GM18868 (cell line): ENCODE measurements at regions not wholly inside any gene's neighbourhood (a gene's known extent, or its start where the extent isn't known, plus 50 kb on each side); places are given as distances from the start of the nearest gene placed in this dataset.
"Not testable (repeated sequence)": the region's sequence is repeated elsewhere in the genome, so short reads cannot be mapped to it uniquely, and the experiment has no call there.

Source experiments
- ATAC-seq: cut with Tn5 transposase; IDR thresholded peaks from one replicate; pipeline ENCODE4 v1.9.1; 2021; ENCODE audit warnings: mild to moderate bottlenecking, moderate library complexity; ENCODE audit not compliant: unreplicated experiment

DNA sequence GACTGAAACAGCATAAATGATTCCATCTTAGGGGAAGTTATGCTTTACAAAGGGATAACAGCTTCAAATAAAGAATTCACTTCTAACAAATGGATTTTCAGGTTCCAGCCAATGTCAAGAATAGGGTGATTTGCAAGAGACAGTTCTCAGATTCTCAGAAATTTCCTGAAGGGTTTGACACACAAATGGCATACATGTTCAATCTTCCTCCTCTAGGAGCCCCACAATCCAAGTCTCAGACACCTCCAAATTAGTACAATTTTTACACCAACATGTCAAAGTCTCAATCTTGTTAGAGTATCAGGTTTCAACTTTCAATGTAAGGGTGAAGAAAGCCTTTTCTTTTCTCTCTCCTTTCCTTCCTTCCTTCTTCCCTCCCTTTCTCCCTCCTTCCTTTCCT lies 996.6 kb downstream of the TLE1 start:
- no peak for ATAC-seq

DNA sequence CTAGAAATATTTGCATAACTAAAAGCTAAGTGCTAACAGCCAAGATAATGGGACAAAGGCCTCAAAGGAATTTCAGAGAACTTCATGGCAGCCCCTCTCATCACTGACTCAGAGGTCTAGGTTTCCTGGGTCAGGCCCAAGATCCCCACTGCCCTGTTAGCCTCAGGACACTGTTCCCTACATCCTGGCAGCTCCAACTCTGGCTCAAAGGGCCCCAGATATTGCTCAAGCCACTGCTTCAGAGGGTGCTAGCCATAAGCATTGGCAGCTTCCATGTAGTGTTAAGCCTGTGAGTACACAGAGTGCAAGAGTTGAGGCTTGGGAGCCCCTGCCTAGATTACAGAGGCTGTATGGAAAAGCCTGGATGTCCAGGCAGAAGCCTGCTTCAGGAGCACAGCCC lies 998.1 kb downstream of the TLE1 start:
- no peak for ATAC-seq

DNA sequence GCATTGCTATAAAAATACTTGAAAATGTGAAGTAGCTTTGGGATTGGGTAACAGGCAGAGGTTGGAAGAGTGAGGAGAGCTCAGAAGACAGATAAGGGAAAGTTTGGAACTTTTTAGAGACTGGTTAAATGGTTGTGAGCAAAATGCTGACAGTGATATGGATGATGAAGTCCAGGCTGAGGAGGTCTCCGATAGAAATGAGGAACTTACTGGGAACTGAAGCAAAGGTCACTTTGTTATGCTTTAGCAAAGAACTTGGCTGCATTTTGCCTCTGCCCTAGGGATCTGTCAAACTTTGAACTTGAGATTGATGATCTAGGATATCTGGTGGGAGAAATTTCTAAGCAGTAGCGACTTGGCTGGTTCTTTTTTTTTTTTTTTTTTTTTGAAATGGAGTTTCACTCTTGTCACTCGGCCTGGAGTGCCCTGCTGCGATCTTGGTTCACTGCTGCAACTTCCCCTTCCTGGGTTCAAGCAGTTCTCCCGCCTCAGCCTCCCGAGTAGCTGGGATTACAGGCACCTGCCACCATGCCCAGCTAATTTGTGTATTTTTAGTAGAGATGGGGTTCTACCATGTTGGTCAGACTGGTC lies 998.9 kb downstream of the TLE1 start:
- ATAC-seq = no peak

DNA sequence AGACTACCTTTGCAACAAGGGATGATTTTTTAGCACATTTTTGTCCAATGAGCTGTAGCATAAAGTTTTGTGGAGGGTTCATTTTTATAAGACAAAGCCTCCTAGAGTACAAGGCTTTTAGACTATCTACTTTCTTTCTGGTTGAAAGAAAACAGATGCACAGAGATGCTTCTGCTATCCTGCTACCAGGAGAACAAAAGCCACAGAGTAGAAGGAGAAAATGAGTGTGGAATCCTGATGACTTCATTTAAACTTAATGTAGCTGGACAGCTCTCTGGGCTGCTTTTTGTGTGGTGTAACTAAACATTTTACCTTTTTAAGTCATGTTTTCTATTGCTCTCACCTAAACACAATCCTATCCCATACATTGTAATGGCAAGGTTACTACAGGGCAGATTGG lies 1009.4 kb downstream of the TLE1 start:
- no peak for ATAC-seq

DNA sequence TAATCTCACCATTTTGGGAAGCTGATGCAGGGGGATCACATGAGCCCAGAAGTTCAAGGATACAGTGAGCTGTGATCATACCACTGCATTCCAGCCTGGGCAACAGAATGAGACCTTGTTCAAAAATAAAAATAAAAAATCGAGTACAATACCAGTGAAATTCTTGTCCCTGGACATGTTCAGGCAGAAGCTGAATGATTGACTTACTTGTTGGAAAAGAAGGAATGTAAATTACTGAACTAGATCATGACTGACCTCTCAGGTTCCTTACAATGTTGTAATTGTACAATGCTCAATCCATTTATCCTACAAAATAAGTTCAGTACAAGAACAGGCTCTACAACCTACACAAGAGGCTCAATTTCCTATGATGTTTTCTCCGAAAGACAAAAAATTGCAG lies 1010.4 kb downstream of the TLE1 start:
- no peak for ATAC-seq

DNA sequence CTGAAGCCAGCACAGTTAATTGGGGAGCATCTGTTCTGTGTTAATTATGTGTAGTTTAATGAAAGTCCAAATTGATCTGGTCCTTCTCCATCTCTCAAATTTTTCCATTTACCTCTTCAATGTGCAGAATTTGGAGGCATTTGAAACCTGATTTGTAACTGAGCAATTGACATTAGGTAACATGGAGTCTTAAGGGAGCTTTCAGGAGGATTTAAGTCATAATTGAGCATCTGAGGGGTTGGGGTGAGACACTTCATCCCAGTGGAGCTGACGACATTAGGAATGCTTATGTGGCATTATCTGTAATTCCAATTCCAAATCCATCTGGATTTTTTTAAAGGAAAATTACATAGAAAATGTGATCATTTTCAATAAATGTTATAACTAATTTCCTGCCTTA lies 1015.9 kb downstream of the TLE1 start:
- no peak for ATAC-seq

DNA sequence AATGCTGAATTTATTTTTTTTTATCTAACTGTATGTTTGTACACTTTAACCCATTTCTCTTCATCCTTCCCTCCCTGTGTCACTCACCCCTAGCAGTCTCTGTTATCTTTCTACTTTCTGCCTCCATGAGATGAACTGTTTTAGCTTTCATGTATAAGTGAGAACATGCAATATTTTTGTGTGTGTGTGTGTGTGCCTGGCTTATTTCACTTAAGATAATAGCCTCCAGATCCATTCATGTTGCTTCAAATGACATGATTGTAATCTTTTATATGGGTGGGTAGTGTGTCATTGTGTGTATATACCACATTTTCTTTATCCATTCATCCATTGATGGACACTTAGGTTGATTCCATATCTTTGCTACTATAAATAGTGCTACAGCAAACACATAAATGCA lies 1023.9 kb downstream of the TLE1 start:
- ATAC-seq = no peak

DNA sequence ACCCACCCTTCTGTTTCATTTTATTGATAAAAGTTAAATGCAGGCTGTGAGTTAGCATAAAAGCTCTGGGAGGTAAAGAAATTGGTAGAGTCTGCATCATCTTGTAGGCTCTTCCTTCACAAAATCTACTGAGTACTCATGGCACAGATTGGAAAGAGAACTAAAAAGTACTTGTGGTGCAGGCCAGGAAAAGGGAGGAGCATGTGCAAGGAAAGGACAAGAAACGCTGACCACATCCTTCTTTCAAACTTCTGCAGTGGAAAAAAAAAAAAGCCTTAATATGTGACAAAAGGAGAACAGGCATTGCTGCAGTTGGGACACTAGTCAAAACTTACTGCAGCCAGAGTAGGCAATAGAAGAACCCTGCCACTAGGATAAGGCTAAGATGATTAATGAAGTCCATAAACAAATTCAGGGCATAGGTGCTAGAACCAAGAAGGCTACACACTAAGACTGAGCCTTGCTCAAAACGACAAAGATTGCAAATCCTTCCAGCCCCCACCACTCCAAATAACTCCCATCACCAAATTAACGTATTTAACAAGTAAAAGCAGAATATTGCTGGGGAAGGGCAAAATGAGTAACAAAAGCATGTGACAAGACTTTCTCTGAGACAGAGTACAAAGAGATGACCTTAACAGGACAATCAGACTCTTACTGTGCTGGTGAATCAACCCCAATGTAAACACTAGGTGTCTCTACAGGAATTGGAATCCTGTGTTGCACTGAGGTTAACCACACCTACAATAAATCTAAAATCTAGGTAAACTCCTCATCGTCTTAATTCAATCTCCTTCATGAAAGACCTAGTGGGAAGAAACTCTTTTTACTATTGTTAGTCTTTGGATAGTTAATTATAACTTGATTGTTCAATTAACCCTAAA lies 1024.8 kb downstream of the TLE1 start:
- no peak for ATAC-seq

DNA sequence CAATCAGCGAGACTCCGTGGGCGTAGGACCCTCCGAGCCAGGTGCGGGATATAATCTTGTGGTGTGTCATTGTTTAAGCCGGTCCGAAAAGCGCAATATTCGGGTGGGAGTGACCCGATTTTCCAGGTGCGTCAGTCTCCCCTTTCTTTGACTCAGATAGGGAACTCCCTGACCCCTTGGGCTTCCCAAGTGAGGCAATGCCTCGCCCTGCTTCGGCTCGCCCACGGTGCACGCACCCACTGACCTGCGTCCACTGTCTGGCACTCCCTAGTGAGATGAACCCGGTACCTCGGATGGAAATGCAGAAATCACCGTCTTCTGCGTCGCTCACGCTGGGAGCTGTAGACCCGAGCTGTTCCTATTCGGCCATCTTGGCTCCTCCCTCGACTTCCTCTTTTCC lies 1029.6 kb downstream of the TLE1 start:
- ATAC-seq = not testable (repeated sequence)

DNA sequence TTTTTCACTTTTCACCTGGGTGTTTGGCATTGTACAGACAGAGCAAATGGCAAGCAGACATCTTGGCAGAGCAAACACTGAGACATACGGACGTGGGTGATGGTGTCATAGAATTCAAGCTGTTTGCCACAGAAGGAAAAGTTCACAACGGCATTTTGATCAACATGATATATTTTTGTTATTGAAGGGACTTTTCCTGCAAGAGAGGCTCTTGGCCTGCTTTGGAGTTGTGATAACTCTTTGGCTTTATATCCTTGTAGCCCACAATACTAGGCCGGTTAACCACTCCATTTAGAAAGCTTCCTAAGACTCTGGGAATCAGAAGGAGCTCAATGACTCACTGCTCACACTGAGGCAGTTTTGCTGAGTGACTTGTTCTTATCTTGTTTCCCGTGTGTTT lies 1038.3 kb downstream of the TLE1 start:
- ATAC-seq = no peak

DNA sequence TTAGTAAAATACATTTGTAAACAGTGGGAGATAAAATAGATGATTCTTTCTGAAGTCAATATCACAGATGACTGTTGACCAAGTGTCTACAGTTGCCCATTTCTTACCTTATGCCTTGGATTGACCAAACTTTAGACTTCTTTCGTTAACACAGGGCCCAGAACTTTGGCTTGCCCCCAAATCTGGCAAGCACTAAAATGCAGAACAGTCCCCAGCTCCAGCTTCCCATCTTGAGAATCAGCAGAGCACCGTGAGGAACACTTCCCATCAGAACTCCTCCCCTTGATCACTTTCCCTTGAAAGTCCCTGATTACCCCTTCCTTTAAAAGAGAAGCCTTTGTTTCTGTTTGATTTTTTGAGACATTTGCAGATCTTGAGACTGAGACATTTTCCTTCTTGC lies 1039.9 kb downstream of the TLE1 start:
- ATAC-seq = no peak

DNA sequence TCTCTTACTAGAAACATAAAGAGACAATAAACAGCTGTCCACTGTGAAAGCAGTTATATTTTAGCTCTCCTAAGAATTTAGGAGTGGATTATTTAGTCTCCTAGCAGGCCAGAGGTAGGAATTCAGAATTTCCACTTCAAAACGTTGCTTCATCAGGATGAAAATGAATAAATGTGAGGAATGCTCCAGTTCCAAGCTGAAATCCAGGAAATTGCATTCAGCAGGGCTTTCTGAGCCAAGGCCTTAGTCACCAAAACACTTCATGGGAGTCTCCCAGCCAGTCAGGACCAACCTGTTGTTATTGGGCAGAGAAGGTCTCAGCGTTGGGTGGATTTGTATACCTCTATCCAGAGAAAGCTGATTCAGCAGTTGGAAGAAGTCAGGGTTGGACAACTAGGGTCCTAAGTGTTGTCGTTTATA lies 1040.3 kb downstream of the TLE1 start:
- no peak for ATAC-seq

DNA sequence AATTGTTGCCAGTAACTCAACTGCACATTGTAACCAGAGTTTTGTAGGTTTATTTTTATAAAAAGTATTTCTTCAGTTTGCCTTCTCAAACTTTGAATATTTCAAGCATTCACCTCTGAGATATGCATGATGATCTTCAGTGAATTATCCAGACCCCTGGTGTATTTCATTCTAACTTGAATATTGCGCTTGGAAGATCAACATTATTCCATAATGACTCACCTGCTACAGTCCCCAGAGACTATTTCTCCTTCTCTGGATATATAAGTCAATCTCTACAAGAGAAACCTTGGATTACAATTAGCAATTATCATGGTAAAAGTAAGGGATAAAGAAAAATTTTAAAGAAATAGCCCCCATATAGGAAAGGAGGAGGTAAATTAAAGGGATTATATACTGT lies 1041.0 kb downstream of the TLE1 start:
- ATAC-seq = no peak

DNA sequence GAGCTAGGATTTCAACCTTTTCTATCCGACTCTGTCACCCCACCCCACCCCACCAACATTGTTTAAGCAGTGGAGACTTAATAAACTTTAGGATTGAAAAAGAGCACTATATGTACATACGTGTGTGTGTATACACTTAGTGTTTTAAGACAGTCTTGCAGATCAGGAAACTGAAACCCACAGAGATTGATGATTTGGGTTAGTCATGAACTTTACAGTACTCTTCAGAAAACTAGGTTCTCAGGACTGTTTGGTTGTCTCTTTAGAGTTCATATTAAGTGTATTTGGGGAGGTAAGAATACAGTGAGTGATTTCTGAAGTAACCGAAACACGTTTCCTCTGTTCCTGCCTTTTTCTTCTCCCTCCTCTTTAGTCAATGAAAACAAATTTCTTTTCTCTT lies 1043.1 kb downstream of the TLE1 start:
- no peak for ATAC-seq

DNA sequence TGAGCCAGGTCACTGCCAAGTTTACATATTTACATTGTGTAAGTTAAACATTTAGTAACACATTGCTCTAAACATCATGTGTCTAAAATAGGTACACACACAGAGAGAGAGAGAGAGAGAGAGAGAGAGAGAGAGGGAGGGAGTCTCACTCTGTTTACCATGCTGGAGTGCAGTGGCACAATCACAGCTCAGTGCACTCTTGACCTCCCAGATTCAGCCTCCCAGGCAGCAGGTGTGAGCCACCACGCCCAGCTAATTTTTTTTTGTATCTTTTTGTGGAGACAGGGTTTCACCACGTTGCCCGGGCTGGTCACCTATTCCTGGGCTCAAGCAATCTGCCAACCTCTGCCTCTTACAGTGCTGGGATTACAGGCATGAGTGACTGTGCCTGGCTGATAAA lies 1045.3 kb downstream of the TLE1 start:
- ATAC-seq = no peak

DNA sequence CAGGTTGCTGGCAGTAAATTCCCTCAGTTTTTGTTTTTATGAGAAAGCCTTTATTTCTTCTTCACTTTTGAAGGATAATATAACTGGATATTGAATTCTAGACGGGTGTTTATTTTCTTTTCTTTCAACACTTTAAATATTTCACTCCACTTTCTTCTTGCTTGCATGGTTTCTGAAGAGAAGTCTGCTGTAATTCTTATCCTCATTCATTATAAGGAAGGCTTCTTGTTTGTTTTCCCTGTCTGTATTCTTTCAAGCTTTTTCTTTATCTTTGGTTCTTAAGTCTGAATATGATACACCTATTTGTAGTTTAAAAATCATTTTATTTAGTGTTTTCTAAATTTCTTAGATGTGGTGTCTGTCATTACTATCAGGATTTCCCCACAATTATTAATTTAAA lies 1054.3 kb downstream of the TLE1 start:
- no peak for ATAC-seq

DNA sequence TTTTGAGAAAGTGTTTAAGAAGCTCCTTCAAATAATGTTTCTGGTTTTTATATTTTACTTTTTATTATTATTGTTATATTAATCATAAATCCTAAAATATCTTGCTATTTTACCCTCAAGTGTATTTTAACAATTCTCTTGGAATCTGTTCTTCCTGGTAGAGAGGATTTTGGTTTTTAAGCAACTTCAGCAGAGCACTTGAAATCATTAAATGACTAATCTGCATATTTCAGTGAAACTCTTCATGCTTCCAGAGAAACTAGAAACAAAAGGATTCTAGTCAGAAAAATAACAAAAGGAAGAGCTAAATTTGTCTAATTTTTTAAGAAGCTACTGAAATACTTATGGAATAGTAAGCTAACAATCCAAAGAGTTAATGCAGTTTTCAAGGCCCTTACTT lies 1057.3 kb downstream of the TLE1 start:
- ATAC-seq = no peak

DNA sequence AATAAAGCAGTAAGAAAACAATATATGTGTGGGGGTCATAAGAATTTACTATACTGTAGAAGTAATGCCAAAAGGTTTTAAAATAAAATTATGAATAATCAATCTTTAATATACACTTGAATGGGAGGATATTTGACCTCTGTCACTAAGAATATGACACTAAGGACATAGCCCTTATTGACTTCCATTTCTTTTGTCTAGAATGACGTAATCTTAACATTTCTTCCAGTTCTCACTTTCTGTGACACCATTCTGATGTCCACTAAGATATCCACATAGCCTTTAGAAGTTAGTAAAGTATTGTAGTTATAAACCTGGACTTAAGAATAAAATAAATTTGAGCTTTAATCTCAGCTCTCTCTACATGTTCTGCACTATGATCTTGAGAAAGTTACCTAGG lies 1050.7 kb downstream of the TLE4 start:
- ATAC-seq = no peak

DNA sequence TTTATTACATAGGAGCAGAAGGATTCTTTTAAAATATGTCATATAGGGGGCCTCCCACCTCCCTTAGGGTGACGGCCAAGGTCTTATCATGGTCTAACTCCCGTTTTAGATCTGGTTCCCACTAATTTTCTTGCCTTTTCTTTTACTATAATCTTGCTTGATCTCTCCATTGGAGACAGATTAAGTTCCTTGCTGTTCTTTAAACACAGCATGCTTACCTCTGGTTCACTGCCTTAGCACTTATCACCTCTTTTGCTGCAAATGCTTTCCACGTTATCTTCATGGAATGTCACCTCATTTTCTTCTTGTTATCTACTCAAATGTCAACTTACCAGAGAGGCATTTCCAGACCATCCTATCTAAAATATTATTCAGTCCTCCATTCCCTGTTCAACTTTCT lies 1047.6 kb downstream of the TLE4 start:
- no peak for ATAC-seq

DNA sequence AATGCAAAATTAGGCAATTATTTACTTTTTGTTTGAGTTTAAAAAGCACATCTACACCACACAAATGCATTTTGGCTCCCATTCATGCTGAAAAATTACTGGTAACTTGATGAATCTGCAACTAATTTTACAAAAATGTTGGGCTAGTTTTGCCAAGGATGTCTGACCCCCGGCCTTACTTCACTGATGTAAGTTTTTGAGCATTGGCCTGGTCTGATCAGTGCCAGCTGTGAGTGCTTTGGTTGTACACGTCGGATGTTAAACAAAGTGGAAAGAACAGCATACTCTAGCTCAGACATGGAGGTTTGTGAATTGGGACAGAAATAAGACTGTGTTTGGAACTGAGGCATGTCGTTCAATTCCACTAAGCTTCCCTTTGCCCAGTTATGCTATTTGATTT lies 1044.2 kb downstream of the TLE4 start:
- ATAC-seq = no peak

DNA sequence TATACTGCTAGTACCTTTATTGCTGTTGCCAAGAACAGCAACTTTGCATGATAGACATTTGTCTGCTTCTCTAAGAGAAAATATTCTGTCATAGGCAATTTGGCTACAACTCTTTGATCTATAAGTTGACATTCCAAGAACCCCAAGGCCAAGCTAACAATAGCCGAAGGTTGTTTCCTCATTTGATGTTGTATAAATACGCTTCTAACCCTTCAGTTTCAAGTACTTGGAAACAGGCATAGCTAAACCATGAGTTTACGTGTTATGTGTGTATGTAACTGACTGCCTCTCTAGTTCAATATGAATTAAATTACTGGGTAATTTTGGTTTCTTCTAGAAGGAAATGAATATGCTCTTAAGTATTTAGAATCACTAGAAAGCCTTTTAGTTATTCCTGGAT lies 1034.0 kb downstream of the TLE4 start:
- no peak for ATAC-seq

DNA sequence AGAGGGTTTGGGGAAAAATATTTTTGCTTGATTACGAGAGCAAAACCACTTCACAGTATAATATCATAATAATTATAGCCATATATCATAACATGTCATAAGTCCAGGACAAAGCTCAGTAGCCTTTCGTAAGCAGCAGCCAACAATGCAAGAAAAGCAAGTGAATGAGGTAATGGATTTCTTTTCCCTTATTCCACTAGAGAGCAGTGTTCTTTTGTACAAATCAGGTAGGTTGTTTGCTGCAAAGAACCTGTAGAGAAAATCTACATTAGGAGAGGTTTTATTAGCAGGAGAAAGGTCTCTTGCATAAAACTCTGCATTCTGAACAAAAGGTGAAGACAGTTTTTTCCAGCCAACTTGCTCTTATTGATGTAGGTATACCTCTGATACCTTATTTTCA lies 1033.4 kb downstream of the TLE4 start:
- ATAC-seq = no peak

DNA sequence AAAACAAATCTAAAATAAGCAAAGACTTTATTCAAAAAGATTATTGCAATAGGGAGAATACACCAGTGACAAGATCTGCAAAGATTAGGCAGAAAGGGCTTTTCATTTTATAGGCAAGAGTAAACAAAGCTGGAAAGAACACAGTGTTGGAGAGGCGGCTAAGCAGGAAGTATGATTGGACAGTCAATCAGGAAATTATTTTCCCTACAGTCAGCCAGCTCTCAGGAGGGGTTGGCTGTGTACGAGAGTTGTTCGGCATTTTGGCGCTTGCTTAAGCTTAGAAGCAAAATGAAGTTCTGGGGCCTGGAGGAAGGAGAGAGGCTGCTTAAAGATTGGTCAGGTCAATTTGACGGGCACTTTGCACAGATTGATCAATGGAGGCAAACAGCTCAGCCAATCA lies 1030.5 kb downstream of the TLE4 start:
- no peak for ATAC-seq
